ENCODE measurements at regions not wholly inside any gene's neighbourhood (a gene's known extent, or its start where the extent isn't known, plus 50 kb on each side); places are given as distances from the start of the nearest gene placed in this dataset.
A peak's percentile ranks its signal among the peaks of the same experiment; 100 is the strongest.

- WGBS (ENCODE audit: insufficient coverage), result 73% methylated on average over 3 of the region's 5 CpGs
- H3K36me3 ChIP-seq (ENCODE audit: control insufficient read depth, insufficient read depth, low read length), result no peaks in the 10 kb centered on the region
- no peak overlapping the region for H3K4me3 ChIP-seq (ENCODE audit: low read length)
- DNase-seq, result no peak
- H3K27ac ChIP-seq (ENCODE audit: low read length), result no peak overlapping the region
- peaks cover 14% of the 10 kb centered on the region for H3K4me1 ChIP-seq (ENCODE audit: control insufficient read depth, insufficient read depth, low read length)
- H3K9me3 ChIP-seq (replicated peaks; ENCODE audit: control insufficient read depth, low read depth, low read length), result no peaks in the 10 kb centered on the region
- H3K27me3 ChIP-seq (ENCODE audit: control insufficient read depth, insufficient read depth, low read length), result no peaks in the 10 kb centered on the region
Measured at GRCh38 chr2:217335341-217335966, 475.6 kb upstream of the TNP1 start.

- no peaks in the 10 kb centered on the region for H3K9me3 ChIP-seq (replicated peaks; ENCODE audit: control insufficient read depth, low read depth, low read length)
- no peak overlapping the region for H3K4me3 ChIP-seq (ENCODE audit: low read length)
- no peaks in the 10 kb centered on the region for H3K27me3 ChIP-seq (ENCODE audit: control insufficient read depth, insufficient read depth, low read length)
- no peak overlapping the region for H3K27ac ChIP-seq (ENCODE audit: low read length)
- no peak for DNase-seq
- H3K36me3 ChIP-seq (ENCODE audit: control insufficient read depth, insufficient read depth, low read length), result no peaks in the 10 kb centered on the region
- H3K4me1 ChIP-seq (ENCODE audit: control insufficient read depth, insufficient read depth, low read length), result peaks cover 14% of the 10 kb centered on the region
Measured at GRCh38 chr2:217334561-217334960, 474.7 kb upstream of the TNP1 start.

DNA sequence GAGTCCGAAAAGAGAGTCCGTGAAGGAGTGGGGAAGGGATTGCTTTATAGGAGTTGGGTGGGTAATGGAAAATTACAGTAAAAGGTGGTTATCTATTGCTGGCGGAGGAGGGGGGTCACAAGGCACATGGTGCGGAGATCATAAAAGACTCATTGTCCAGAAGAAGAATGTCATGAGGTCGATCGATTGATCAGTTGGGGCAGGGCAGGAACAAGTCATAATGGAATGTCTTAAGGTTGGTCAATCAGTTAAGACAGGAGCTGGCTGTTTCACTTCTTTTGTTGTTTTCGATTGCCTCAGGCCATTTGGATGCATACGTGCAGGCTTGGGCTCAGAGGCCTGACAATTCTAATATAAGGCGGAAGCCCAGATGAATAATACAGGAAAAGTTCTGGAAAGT lies 473.0 kb upstream of the TNP1 start:
- Histone ChIP-seq H3K4me3 (ENCODE audit: low read length) (no peak overlapping the region), H3K9me3 (replicated peaks; ENCODE audit: control insufficient read depth, low read depth, low read length) (no peaks in the 10 kb centered on the region), H3K4me1 (ENCODE audit: control insufficient read depth, insufficient read depth, low read length) (peaks cover 16% of the 10 kb centered on the region), H3K27me3 (ENCODE audit: control insufficient read depth, insufficient read depth, low read length) (no peaks in the 10 kb centered on the region), H3K27ac (ENCODE audit: low read length) (no peak overlapping the region), H3K36me3 (ENCODE audit: control insufficient read depth, insufficient read depth, low read length) (no peaks in the 10 kb centered on the region)
- no peak for DNase-seq
- 90% methylated on average over 9 of the region's 9 CpGs for WGBS (ENCODE audit: insufficient coverage)

GRCh38 chr2:217332417-217332791 lies 472.5 kb upstream of the TNP1 start:
- Histone ChIP-seq H3K9me3 (replicated peaks; ENCODE audit: control insufficient read depth, low read depth, low read length) (no peaks in the 10 kb centered on the region), H3K4me1 (ENCODE audit: control insufficient read depth, insufficient read depth, low read length) (peaks cover 16% of the 10 kb centered on the region), H3K4me3 (ENCODE audit: low read length) (no peak overlapping the region), H3K27ac (ENCODE audit: low read length) (no peak overlapping the region), H3K27me3 (ENCODE audit: control insufficient read depth, insufficient read depth, low read length) (no peaks in the 10 kb centered on the region), H3K36me3 (ENCODE audit: control insufficient read depth, insufficient read depth, low read length) (no peaks in the 10 kb centered on the region)
- DNase-seq, result no peak
- no CpG with 5 or more reads among the region's 2 CpGs for WGBS (ENCODE audit: insufficient coverage)

DNA sequence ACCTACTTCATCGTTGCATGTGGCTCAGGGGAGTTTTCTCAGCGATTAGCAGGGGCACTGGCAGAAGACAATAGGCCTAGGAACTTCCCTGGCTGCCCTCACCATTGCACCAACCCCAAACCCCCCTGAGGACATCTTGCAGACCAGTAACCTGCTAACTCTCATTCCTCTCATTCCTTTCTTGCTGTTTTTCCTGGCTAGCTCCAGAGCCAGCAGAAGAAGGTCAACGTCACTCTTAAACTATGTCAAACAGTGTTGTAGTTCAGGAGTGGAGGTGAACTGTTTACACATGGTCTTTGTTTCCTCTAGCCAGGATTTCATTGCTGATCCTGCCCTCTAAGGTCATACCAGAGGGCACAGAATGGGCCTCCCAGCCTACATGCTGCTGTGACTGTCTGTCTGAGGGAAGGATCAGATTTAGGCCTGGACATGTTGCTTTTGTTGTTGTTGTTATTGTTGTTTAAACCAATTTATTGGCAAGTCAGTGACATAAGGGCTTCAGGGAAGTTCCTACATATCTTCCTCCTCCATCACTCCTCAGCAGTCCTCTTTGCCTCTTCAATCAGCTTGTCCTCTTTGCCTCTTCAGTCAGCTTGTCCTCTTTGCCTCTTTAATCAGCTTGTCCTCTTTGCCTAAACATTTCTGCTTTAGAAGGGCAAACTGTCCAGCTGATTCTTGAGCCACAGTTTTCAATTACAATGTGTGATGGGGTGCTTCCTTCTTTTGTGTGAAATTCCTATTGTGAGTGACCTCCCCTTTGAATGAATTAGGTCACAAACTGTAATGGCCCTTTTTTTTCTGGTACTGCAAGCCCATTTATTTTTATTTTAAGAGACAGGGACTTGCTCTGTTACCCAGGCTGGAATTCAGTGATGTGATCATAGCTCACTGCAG lies 471.9 kb upstream of the TNP1 start:
- Histone ChIP-seq H3K27me3 (ENCODE audit: control insufficient read depth, insufficient read depth, low read length) (no peaks in the 10 kb centered on the region), H3K36me3 (ENCODE audit: control insufficient read depth, insufficient read depth, low read length) (no peaks in the 10 kb centered on the region), H3K4me1 (ENCODE audit: control insufficient read depth, insufficient read depth, low read length) (peaks cover 16% of the 10 kb centered on the region), H3K27ac (ENCODE audit: low read length) (peak overlapping the region; percentile 15), H3K9me3 (replicated peaks; ENCODE audit: control insufficient read depth, low read depth, low read length) (no peaks in the 10 kb centered on the region), H3K4me3 (ENCODE audit: low read length) (no peak overlapping the region)
- WGBS (ENCODE audit: insufficient coverage), result 25% methylated on average over 1 of the region's 3 CpGs
- DNase-seq, result peak; percentile 67

DNA sequence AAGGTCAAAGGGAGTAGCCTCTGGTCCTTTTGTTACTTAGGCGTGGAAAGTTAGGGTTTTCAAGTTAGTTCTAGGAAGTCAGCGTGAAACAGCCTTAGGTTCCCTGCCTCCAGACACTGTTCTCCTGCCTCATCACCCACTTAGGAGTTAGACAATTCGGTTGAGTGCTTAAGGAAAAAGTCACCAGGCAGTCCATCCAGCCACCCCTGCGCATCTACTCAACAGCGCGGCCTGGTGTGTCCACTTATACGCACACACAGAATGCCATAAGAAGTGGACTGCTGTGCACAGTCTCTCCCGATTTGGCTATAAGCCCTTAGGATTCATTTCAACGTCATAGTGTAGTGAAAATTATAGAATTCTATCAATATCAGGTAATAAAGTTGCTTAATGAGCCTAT lies 470.8 kb upstream of the TNP1 start:
- no peaks in the 10 kb centered on the region for H3K36me3 ChIP-seq (ENCODE audit: control insufficient read depth, insufficient read depth, low read length)
- no peaks in the 10 kb centered on the region for H3K27me3 ChIP-seq (ENCODE audit: control insufficient read depth, insufficient read depth, low read length)
- DNase-seq, result no peak
- 100% methylated on average over 3 of the region's 9 CpGs for WGBS (ENCODE audit: insufficient coverage)
- H3K9me3 ChIP-seq (replicated peaks; ENCODE audit: control insufficient read depth, low read depth, low read length), result no peaks in the 10 kb centered on the region
- H3K27ac ChIP-seq (ENCODE audit: low read length), result no peak overlapping the region
- peaks cover 16% of the 10 kb centered on the region for H3K4me1 ChIP-seq (ENCODE audit: control insufficient read depth, insufficient read depth, low read length)
- H3K4me3 ChIP-seq (ENCODE audit: low read length), result no peak overlapping the region

DNA sequence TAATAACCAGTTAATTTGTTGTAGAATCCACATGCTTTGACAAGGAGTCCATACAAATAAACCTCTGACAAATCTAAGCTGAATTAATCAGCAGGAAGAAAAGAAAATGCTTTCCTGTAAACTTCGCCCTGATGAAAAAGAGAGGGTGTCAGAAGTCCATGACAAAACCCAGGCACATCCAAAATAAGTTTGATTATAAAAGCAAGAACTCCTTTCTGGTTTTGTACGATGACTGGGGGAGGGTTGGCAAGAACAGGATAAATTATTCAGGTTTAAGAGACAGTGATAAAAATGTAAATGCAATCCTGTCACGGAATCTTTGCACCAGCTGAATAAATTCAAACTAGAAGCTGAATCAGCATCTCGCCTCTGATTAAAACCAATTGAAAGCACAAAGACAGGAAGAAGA lies 469.2 kb upstream of the TNP1 start:
- no peak overlapping the region for H3K4me3 ChIP-seq (ENCODE audit: low read length)
- peaks cover 1% of the 10 kb centered on the region for H3K9me3 ChIP-seq (replicated peaks; ENCODE audit: control insufficient read depth, low read depth, low read length)
- H3K27me3 ChIP-seq (ENCODE audit: control insufficient read depth, insufficient read depth, low read length), result no peaks in the 10 kb centered on the region
- no peak for DNase-seq
- peaks cover 16% of the 10 kb centered on the region for H3K4me1 ChIP-seq (ENCODE audit: control insufficient read depth, insufficient read depth, low read length)
- WGBS (ENCODE audit: insufficient coverage), result no CpG with 5 or more reads among the region's 4 CpGs
- no peaks in the 10 kb centered on the region for H3K36me3 ChIP-seq (ENCODE audit: control insufficient read depth, insufficient read depth, low read length)
- H3K27ac ChIP-seq (ENCODE audit: low read length), result no peak overlapping the region

DNA sequence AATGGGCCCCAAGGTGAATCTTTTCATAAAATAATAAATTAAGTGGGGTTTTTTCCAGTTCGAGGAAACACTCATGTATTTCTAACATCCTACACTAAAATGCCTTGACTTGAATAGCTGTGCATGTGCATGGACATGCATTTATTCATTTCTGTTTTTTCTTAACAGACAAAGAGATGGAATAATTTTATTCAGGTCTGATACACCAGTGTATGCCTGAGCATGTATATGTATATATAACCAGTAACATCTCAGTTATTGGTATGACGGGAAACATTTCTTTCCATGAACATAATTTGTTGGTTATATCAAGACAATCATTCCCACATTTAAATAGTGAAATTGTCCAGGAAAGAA lies 468.7 kb upstream of the TNP1 start:
- Histone ChIP-seq H3K27ac (ENCODE audit: low read length) (no peak overlapping the region), H3K4me3 (ENCODE audit: low read length) (no peak overlapping the region), H3K9me3 (replicated peaks; ENCODE audit: control insufficient read depth, low read depth, low read length) (peaks cover 2% of the 10 kb centered on the region), H3K4me1 (ENCODE audit: control insufficient read depth, insufficient read depth, low read length) (peaks cover 16% of the 10 kb centered on the region), H3K27me3 (ENCODE audit: control insufficient read depth, insufficient read depth, low read length) (no peaks in the 10 kb centered on the region), H3K36me3 (ENCODE audit: control insufficient read depth, insufficient read depth, low read length) (no peaks in the 10 kb centered on the region)
- DNase-seq, result no peak
- WGBS (ENCODE audit: insufficient coverage), result no CpG with 5 or more reads among the region's 2 CpGs

GRCh38 chr2:217327953-217328621 lies 468.2 kb upstream of the TNP1 start:
- no peaks in the 10 kb centered on the region for H3K36me3 ChIP-seq (ENCODE audit: control insufficient read depth, insufficient read depth, low read length)
- WGBS (ENCODE audit: insufficient coverage), result no CpG with 5 or more reads among the region's 3 CpGs
- DNase-seq, result peak; percentile 46
- no peak overlapping the region for H3K27ac ChIP-seq (ENCODE audit: low read length)
- peaks cover 2% of the 10 kb centered on the region for H3K9me3 ChIP-seq (replicated peaks; ENCODE audit: control insufficient read depth, low read depth, low read length)
- no peak overlapping the region for H3K4me3 ChIP-seq (ENCODE audit: low read length)
- H3K4me1 ChIP-seq (ENCODE audit: control insufficient read depth, insufficient read depth, low read length), result peaks cover 14% of the 10 kb centered on the region
- H3K27me3 ChIP-seq (ENCODE audit: control insufficient read depth, insufficient read depth, low read length), result no peaks in the 10 kb centered on the region

DNA sequence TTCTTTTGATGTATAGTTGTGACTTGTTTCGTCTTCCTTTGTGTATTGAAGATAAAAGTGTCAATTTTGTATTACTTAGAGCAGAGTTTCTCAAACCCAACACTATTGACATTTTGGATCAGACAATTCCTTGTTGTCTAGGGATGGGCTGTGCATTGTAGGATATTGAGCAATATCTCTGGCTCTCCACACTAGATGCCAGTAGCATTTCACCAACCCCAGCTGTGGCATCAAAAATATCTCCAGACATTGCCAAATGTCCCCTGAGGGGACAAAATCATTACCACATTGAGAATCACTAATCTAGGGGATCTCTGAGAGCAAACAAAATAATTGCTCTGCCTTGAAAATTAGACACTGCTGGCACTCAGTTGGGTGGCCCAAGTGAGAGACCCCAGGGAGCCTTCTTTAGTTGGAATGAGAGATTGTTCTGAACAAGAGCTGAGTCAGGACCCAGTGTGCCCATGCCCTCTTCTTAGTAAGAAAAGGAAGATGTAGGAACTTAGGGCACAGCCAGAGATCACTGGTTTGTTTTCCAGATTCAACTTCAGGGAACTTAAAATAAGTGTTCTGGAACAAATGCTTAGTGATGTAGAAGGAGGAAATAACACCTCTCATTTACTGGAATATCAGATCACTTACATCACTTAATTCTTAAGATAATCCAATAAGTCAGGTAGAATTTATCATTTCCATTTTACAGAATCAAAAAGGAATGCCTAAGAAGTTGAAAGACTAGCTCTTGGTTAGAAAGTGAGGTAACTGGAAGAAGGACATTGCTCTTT lies 466.6 kb upstream of the TNP1 start:
- WGBS (ENCODE audit: insufficient coverage), result no CpG with 5 or more reads among the region's 1 CpG

More for the DNA sequence above, 466.6 kb upstream of the TNP1 start:
- H3K9me3 ChIP-seq (replicated peaks; ENCODE audit: control insufficient read depth, low read depth, low read length), result peaks cover 2% of the 10 kb centered on the region
- no peak for DNase-seq
- no peak overlapping the region for H3K4me3 ChIP-seq (ENCODE audit: low read length)
- no peaks in the 10 kb centered on the region for H3K36me3 ChIP-seq (ENCODE audit: control insufficient read depth, insufficient read depth, low read length)
- peaks cover 4% of the 10 kb centered on the region for H3K4me1 ChIP-seq (ENCODE audit: control insufficient read depth, insufficient read depth, low read length)
- no peaks in the 10 kb centered on the region for H3K27me3 ChIP-seq (ENCODE audit: control insufficient read depth, insufficient read depth, low read length)
- no peak overlapping the region for H3K27ac ChIP-seq (ENCODE audit: low read length)

Measured in muscle of leg (tissue), 3 donors.